DMS53 treated with DMSO at 0.1 percent for 48 hours (cell line): ENCODE measurements at regions not wholly inside any gene's neighbourhood (a gene's known extent, or its start where the extent isn't known, plus 50 kb on each side); places are given as distances from the start of the nearest gene placed in this dataset.
"Not testable (repeated sequence)": the region's sequence is repeated elsewhere in the genome, so short reads cannot be mapped to it uniquely, and the experiment has no call there.

ENCODE experiments used
- DNase-seq: peaks from one replicate; lab custom pipeline; 2025; ENCODE audit not compliant: unreplicated experiment; lab: John Stamatoyannopoulos, UW

GRCh38 chr12:74595696-74596095 lies 58.1 kb downstream of the ATXN7L3B start:
- DNase-seq: no peak

DNA sequence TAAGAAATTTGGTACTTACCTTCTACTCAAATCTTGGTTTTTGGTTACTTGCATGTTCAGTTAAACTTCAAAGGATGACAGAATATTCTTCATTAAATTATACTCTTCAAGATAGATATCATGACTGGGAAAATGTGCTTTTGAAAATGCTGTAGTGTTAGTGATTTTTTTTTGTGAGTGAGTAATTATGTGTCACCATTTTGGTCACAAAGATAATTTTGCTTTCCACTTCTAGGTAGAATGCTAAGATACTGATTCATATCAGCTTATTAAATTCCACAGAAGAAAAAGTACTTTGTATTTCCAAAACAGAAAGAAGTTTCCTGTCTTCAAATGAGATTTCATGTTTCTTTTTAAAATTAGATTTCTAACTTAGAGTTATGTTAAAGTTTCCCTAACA lies 61.2 kb downstream of the ATXN7L3B start:
- DNase-seq: no peak

DNA sequence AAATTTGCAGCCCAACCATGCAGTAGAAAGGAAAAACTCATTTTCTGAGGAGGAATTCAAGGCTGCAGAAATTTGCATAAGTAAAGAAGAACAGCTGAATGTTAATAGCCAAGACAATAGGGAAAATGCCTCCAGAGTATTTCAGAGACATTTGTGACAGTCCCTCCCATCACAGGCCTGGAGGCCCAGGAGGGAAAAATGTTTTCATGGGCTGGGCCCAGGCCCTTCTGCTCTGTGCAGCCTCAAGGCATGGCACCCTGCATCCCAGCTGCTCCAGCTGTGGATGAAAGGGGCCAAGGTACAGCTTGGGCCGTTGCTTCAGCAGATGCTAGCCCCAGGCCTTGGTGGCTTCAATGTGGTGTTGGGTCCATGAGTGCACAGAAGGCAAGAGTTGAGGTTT lies 62.3 kb downstream of the ATXN7L3B start:
- no peak for DNase-seq

DNA sequence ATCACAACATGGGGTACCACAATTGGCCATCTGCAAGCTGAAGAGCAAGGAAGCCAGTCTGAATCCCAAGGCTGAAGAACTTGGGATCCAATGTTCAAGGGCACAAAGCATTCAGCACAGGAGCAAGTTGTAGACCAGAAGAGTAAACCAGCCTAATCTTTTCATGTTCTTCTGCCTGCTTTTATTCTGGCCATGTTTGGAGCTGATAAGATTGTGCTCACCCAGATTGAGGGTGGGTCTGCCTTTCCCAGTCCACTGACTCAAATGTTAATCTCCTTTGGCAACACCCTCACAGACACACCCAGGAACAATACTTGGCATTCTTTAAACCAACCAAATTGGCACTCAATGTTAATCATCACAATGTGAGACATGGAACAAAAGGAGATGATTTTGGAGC lies 63.2 kb downstream of the ATXN7L3B start:
- not testable (repeated sequence) for DNase-seq

GRCh38 chr12:74602881-74603672 lies 65.4 kb downstream of the ATXN7L3B start:
- no peak for DNase-seq

DNA sequence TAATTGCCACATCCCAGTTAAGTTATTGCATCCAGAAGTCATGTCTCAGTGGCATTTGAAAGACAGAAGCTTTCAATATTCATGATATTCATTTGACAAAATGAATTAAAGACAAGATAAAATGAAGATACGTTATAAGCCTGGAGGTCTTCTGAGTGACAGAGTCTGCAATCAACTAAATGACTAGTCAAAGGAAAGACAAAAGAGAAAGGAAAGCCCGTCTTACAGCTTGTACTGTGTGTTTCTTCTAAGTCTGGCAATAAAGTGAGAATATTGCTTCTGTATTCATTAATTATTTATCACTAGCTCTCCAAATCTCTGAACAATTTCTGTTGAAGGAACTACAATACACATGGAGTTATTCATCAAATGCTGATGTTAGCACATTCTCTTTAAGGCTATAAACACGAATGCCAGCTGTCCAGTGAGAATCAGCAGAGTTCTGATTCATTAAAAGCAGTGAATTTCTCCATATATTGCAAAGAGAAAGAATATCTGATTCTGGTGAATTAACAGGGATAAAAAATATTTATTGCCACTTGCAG lies 70.7 kb downstream of the ATXN7L3B start:
- DNase-seq: no peak

DNA sequence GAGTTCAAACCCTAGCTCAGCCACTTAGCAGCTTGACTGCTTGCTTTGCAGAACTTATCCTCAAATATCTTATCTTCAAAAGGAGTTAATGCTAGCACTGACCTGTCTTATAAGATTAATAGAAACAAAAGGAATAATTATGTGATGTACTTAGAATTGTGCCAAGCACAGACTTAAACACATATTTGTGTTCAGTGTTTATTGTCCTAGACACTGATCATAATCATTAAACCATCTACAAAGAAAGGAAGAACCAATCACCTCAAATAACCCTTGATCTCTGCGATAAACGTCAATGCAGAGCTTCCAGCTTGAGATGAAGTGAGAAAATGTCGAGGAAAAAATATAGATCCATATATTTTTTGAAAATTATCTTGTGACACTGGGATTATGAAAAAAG lies 73.1 kb downstream of the ATXN7L3B start:
- no peak for DNase-seq

- peak; percentile 34 for DNase-seq
Measured at GRCh38 chr12:74614426-74614825, 76.8 kb downstream of the ATXN7L3B start.

- DNase-seq: peak; percentile 29
Measured at GRCh38 chr12:74619084-74619483, 81.4 kb downstream of the ATXN7L3B start.

GRCh38 chr12:74619884-74620283 lies 82.2 kb downstream of the ATXN7L3B start:
- DNase-seq: no peak

DNA sequence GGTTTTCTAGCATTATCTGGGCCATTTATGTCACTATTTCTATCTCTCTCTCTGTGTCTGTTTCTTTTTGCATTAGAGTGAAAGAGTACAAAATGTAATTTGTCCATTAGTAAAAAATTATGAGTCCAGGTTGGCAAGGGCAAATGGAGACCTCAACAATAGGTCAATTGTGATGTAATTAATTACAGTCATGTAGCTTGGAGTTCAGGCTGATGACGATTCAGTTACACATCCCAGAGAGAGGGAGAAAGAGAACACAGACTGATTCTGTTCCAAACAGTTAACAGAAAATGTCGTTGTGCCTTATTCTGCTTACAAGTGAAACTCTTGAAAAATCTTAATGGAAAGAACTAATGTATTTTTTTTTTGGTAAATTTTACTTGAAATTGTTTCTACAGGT lies 83.3 kb downstream of the ATXN7L3B start:
- DNase-seq: no peak

DNA sequence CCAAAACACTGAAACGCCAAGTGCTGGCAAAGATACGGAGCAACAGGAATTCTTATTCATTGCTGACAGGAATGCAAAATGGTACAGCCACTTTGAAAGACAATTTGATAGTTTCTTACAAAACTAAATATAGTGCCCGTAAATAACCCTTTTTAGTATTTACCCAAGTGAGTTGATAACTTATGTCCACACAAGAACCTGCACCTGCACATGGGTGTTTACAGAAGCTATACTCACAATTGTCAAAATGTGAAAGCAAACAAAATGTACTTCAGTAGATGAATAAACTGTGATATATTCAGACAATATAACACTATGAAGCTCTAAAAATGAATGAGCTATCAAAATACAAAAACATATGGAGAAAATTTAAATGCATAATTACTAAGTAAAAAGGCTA lies 86.6 kb downstream of the ATXN7L3B start:
- peak; percentile 88 for DNase-seq

- no peak for DNase-seq
Measured at GRCh38 chr12:74626397-74626796, 88.8 kb downstream of the ATXN7L3B start.

DNA sequence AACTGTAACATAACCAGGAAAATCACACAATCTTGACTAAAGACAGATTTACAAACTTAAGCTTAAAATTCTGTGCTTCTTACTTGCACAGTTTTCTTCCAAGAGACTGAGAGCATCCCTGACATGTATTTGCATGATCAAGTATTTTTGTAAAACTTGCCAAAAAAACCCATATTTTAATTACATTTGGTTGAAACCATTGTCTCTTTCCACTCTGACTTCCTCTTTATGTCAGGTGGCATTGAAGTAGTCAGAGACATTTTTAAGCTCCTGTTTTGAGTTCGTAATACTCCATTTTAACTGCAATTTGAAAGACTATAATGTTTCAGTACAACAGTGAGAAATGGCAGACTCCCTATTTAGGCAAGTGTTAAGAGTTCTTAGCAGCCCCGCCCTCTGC lies 103.6 kb downstream of the ATXN7L3B start:
- DNase-seq: no peak

- DNase-seq: no peak
Measured at GRCh38 chr12:74641694-74642093, 104.1 kb downstream of the ATXN7L3B start.

GRCh38 chr12:74644681-74645080 lies 107.0 kb downstream of the ATXN7L3B start:
- no peak for DNase-seq

GRCh38 chr12:74646831-74647230 lies 109.2 kb downstream of the ATXN7L3B start:
- DNase-seq: peak; percentile 89

DNA sequence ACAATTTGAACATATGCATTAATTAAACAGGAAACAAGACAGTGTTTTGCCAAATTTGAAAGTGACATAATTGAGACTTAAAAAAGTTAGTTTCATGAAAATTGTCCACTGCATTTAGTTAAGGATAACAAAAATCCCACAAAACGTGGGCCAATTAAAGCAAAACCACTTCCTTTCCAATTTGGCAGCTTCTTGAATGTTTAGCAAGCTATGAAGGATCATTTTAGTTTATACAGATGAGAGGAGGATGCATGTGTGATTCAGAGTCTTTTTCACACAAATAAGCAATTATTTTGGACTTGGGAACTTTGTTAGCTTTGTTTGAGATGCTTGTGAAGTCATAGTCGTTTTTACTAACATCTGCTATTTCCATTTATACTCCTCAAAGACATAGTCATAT lies 109.6 kb downstream of the ATXN7L3B start:
- no peak for DNase-seq

DNA sequence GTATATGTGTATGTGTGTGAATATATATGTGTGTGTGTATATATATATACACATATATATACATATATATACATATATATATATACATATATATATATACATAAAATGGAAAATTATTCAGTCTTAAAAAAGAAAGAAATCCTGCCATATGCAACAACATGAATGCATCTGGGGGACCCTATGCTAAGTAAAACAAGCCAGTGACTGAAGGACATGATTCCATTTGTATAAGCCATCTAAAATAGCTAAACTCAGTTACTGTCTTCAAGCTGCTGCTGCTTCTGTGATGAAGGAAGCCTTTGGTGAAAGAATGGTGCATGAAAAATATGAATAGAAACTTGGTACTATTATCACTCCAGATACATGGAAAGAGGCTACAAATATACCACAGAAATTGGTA lies 118.6 kb downstream of the ATXN7L3B start:
- DNase-seq: no peak

- DNase-seq: no peak
Measured at GRCh38 chr12:74660442-74660841, 122.8 kb downstream of the ATXN7L3B start.

- no peak for DNase-seq
Measured at GRCh38 chr12:74663958-74664357, 126.3 kb downstream of the ATXN7L3B start.

DNA sequence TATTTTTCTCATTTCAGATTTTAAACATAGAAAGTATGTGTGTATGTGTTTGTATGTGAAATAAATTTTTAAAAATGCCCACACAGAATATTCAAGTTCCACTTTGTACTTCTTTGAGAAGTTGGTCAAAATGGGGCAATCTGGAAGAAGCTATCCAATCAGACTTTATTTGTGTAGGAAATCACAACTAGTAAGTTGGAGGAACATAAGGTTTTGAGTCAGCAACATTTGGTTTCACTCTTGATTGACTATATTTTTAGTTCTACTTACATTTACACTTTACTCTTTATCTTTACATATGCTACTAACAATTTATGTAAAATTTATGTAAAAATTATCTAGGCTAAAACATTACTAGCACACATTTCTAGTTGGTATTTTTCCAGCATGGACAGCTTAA lies 128.1 kb downstream of the ATXN7L3B start:
- DNase-seq: no peak

DNA sequence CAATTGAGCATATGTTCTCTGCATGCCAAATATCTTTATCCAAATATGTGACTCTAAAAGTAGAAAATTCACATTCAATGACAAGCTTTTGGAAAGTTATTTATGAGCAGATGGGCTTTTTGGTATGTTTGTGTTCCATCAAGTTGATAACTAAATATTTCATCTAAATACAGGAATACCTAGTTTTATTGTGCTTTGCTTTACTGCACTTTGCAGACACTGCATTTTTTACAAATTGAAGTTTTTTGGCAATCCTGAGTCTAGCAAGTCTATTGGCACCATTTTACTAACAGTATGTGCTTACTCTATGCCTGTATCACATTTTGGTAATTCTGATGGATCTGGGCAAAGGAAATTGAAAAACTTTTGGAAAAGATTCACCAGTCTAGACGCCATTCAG lies 133.8 kb downstream of the ATXN7L3B start:
- DNase-seq: no peak
